Neuronal stem cell (in vitro differentiated cells): ENCODE measurements at regions not wholly inside any gene's neighbourhood (a gene's known extent, or its start where the extent isn't known, plus 50 kb on each side); places are given as distances from the start of the nearest gene placed in this dataset.

Experiments
- DNase-seq: peaks from one replicate; pipeline ENCODE4 v3.0.0-alpha.2; 2013; ENCODE audit warnings: low spot score
- H2AFZ ChIP-seq: one replicate; pipeline ENCODE4 v1.6.1; 2013; ENCODE audit warnings: mild to moderate bottlenecking, low read length, inconsistent platforms
- H2AK5ac ChIP-seq: 2 replicates; pipeline ENCODE4 v1.6.1; 2013; ENCODE audit warnings: low read depth, mild to moderate bottlenecking, inconsistent platforms, low read length, moderate library complexity, mixed read lengths
- H2BK120ac ChIP-seq: 2 replicates; pipeline ENCODE4 v1.6.1; 2013; ENCODE audit warnings: low read depth, mild to moderate bottlenecking, inconsistent platforms, low read length, moderate library complexity, mixed read lengths
- H2BK12ac ChIP-seq: one replicate; pipeline ENCODE4 v1.6.1; 2013; ENCODE audit warnings: low read length, inconsistent platforms
- H2BK15ac ChIP-seq: 2 replicates; pipeline ENCODE4 v1.6.1; 2013; ENCODE audit warnings: mild to moderate bottlenecking, low read length, inconsistent platforms, mixed read lengths
- H2BK5ac ChIP-seq: one replicate; pipeline ENCODE4 v1.6.1; 2013; ENCODE audit warnings: inconsistent platforms, mild to moderate bottlenecking, low read length, moderate library complexity
- H3K14ac ChIP-seq: one replicate; pipeline ENCODE4 v1.6.1; 2013; ENCODE audit warnings: low read length, inconsistent platforms
- H3K18ac ChIP-seq: 2 replicates; pipeline ENCODE4 v1.6.1; 2013; ENCODE audit warnings: low read length, inconsistent platforms
- H3K23ac ChIP-seq: 2 replicates; pipeline ENCODE4 v1.6.1; 2013; ENCODE audit warnings: low read depth, mild to moderate bottlenecking, mixed read lengths, low read length, inconsistent platforms; ENCODE audit not compliant: poor library complexity
- H3K27ac ChIP-seq: replicated peaks from 3 replicates; pipeline ENCODE4 v1.5.1; 2013; ENCODE audit warnings: low read length, inconsistent platforms
- H3K27me3 ChIP-seq, 3 experiments: 2 replicates each; pipeline ENCODE4 v1.6.1; 2013; ENCODE audit warnings: low read length in 3 of 3, mild to moderate bottlenecking in 2 of 3, inconsistent platforms in 1 of 3, low read depth in 1 of 3, mixed read lengths in 1 of 3, moderate library complexity in 1 of 3; ENCODE audit not compliant: control insufficient read depth in 3 of 3, insufficient read depth in 3 of 3
- H3K36me3 ChIP-seq, 2 donors: replicated peaks in 1 of 2; 2 replicates each; pipeline ENCODE4 v1.6.1; 2013; ENCODE audit warnings: low read length in 2 of 2; ENCODE audit not compliant: control insufficient read depth in 2 of 2, insufficient read depth in 2 of 2
- H3K4ac ChIP-seq: 2 replicates; pipeline ENCODE4 v1.6.1; 2013; ENCODE audit warnings: inconsistent platforms, mild to moderate bottlenecking, low read length, moderate library complexity
- H3K4me1 ChIP-seq, 2 donors: 1 replicate in 1 of 2; 2 replicates in 1 of 2; pipeline ENCODE4 v1.6.1; 2013; ENCODE audit warnings: low read length in 2 of 2, low read depth in 1 of 2; ENCODE audit not compliant: control insufficient read depth in 2 of 2, insufficient read depth in 1 of 2
- H3K4me2 ChIP-seq: one replicate; pipeline ENCODE4 v1.6.1; 2013; ENCODE audit warnings: mild to moderate bottlenecking, low read length, inconsistent platforms; ENCODE audit not compliant: insufficient read depth, poor library complexity, severe bottlenecking
- H3K4me3 ChIP-seq, 2 donors: 2 replicates each; pipeline ENCODE4 v1.5.1; 2013; ENCODE audit warnings: low read length in 2 of 2, mild to moderate bottlenecking in 2 of 2, inconsistent platforms in 1 of 2, moderate library complexity in 1 of 2
- H3K79me1 ChIP-seq: one replicate; pipeline ENCODE4 v1.6.1; 2013; ENCODE audit warnings: low read depth, mild to moderate bottlenecking, inconsistent platforms, low read length, moderate library complexity
- H3K9ac ChIP-seq: one replicate; pipeline ENCODE4 v1.6.1; 2013; ENCODE audit warnings: mild to moderate bottlenecking, low read depth, low read length, inconsistent platforms; ENCODE audit not compliant: poor library complexity
- H3K9me3 ChIP-seq, 2 donors: replicated peaks in 1 of 2; 2 replicates each; pipeline versions ENCODE3 to v1.6.1; 2013; ENCODE audit warnings: low read length in 2 of 2, mild to moderate bottlenecking in 2 of 2, inconsistent platforms in 1 of 2, low read depth in 1 of 2, mixed read lengths in 1 of 2, moderate library complexity in 1 of 2; ENCODE audit not compliant: control insufficient read depth in 2 of 2, insufficient read depth in 1 of 2
- H4K8ac ChIP-seq: one replicate; pipeline ENCODE4 v1.6.1; 2013; ENCODE audit warnings: low read depth, mild to moderate bottlenecking, inconsistent platforms, low read length, moderate library complexity
- H4K91ac ChIP-seq: one replicate; pipeline ENCODE4 v1.6.1; 2013; ENCODE audit warnings: low read length, low read depth, mild to moderate bottlenecking, inconsistent platforms; ENCODE audit not compliant: poor library complexity
- WGBS, 2 donors: extraction: QIAGEN DNeasy Blood & Tissue Kit; methylation state at CpG; one replicate each; pipeline ENCODE4 v1.1.7; 2013; ENCODE audit warnings: missing lambda C conversion rate in 2 of 2, mixed read lengths in 1 of 2; ENCODE audit not compliant: insufficient read length in 2 of 2, insufficient replicate concordance in 1 of 2; ENCODE audit errors: extremely low coverage in 2 of 2; 5-methylcytosine and 5-hydroxymethylcytosine counted together

DNA sequence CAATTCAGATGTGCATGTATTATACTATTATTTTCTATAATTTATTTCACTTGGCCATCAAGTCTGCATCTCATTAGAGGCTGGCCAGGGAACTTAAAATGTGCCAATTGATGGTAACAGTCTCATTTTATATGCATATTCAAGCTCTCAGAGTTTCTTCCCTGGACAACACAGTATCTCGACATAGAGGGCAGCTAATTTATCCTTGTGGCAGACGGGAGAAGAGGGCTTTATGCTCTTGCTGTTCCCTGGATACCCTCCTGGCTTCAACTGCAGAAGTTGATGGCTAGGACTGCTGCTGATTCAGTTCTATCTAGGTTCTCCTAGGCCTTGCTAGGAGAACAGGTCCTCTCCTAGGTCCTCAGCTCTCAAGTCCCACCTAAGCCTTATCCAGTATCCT is 99.1 kb upstream of the NPHP3 start:
- Histone ChIP-seq H2BK5ac (no peak overlapping the region), H3K27me3 (no peaks in the 10 kb centered on the region), H3K9me3 (no peaks in the 10 kb centered on the region), H3K18ac (no peak overlapping the region), H2BK12ac (no peak overlapping the region), H2AK5ac (no peak overlapping the region), H3K23ac (no peak overlapping the region), H3K4me1 (no peaks in the 10 kb centered on the region), H3K14ac (no peak overlapping the region), H4K91ac (no peak overlapping the region), H3K9ac (no peak overlapping the region), H2BK120ac (no peak overlapping the region), H3K4me3 (no peak overlapping the region), H2BK15ac (no peak overlapping the region), H4K8ac (no peak overlapping the region), H3K4me2 (no peak overlapping the region), H3K36me3 (no peaks in the 10 kb centered on the region), H3K79me1 (no peaks in the 10 kb centered on the region), H3K4ac (no peak overlapping the region), H2AFZ (no peak overlapping the region), H3K27ac (no peak overlapping the region)
- WGBS, 2 donors, result no CpG with 5 or more reads among the region's 2 CpGs
- DNase-seq, result no peak

DNA sequence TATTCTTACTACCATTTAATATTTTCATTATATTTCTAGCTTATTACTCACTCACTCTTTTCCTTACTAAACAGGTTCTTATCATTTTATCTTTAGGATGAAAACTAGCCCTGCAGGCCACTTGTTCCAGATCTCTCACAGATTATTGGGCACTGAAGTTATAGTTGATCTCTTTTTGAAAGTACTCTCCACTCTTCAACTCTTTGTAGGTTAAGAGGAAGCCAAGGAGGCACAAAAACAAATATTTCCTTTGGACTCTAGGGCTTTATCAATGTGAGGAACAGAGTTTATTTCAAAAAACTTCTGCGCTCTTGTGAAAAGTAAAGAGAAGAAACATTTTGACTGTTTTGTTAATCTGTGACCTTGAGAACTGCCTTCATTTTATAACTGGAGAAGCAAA is 96.0 kb upstream of the NPHP3 start:
- Histone ChIP-seq H2AFZ (no peak overlapping the region), H3K4me2 (no peak overlapping the region), H3K18ac (no peak overlapping the region), H3K27me3 (no peaks in the 10 kb centered on the region), H3K36me3 (no peaks in the 10 kb centered on the region), H3K23ac (no peak overlapping the region), H3K4me1 (no peaks in the 10 kb centered on the region), H2BK5ac (no peak overlapping the region), H3K4me3 (no peak overlapping the region), H2BK15ac (no peak overlapping the region), H3K79me1 (no peaks in the 10 kb centered on the region), H4K91ac (no peak overlapping the region), H3K9ac (no peak overlapping the region), H3K27ac (no peak overlapping the region), H2BK12ac (no peak overlapping the region), H3K4ac (no peak overlapping the region), H2BK120ac (no peak overlapping the region), H3K9me3 (no peaks in the 10 kb centered on the region), H3K14ac (no peak overlapping the region), H2AK5ac (no peak overlapping the region), H4K8ac (no peak overlapping the region)
- WGBS, 2 donors, result no CpG with 5 or more reads among the region's 1 CpG
- DNase-seq, result no peak

GRCh38 chr3:132817646-132818177 is 95.5 kb upstream of the NPHP3 start:
- Histone ChIP-seq H3K4me3 (no peak overlapping the region), H2BK120ac (no peak overlapping the region), H3K18ac (no peak overlapping the region), H3K9ac (no peak overlapping the region), H4K8ac (no peak overlapping the region), H2BK12ac (no peak overlapping the region), H2BK5ac (no peak overlapping the region), H3K79me1 (no peaks in the 10 kb centered on the region), H2AK5ac (no peak overlapping the region), H3K4ac (no peak overlapping the region), H2AFZ (no peak overlapping the region), H3K27me3 (no peaks in the 10 kb centered on the region), H3K14ac (no peak overlapping the region), H2BK15ac (no peak overlapping the region), H3K9me3 (no peaks in the 10 kb centered on the region), H3K23ac (no peak overlapping the region), H3K36me3 (no peaks in the 10 kb centered on the region), H3K27ac (no peak overlapping the region), H3K4me2 (no peak overlapping the region), H4K91ac (no peak overlapping the region), H3K4me1 (no peaks in the 10 kb centered on the region)
- DNase-seq, result no peak
- no CpG with 5 or more reads among the region's 3 CpGs for WGBS, 2 donors

- H3K4me3 ChIP-seq, result no peak overlapping the region
- H2AFZ ChIP-seq, result no peak overlapping the region
- H3K9ac ChIP-seq, result no peak overlapping the region
- no peaks in the 10 kb centered on the region for H3K36me3 ChIP-seq
- H3K14ac ChIP-seq, result no peak overlapping the region
- no peak overlapping the region for H2BK15ac ChIP-seq
- no peaks in the 10 kb centered on the region for H3K9me3 ChIP-seq
- no peak overlapping the region for H3K4ac ChIP-seq
- H3K4me1 ChIP-seq, result no peaks in the 10 kb centered on the region
- H3K23ac ChIP-seq, result no peak overlapping the region
- H3K4me2 ChIP-seq, result no peak overlapping the region
- H2AK5ac ChIP-seq, result no peak overlapping the region
- no peaks in the 10 kb centered on the region for H3K27me3 ChIP-seq
- no peak overlapping the region for H2BK120ac ChIP-seq
- no peaks in the 10 kb centered on the region for H3K79me1 ChIP-seq
- H4K8ac ChIP-seq, result no peak overlapping the region
- WGBS, 2 donors, result no CpG with 5 or more reads among the region's 1 CpG
- H2BK12ac ChIP-seq, result no peak overlapping the region
- no peak for DNase-seq
- H2BK5ac ChIP-seq, result no peak overlapping the region
- H4K91ac ChIP-seq, result no peak overlapping the region
- H3K18ac ChIP-seq, result no peak overlapping the region
- H3K27ac ChIP-seq, result no peak overlapping the region
Observed at GRCh38 chr3:132805071-132805470, 82.9 kb upstream of the NPHP3 start.
